GM18870 (cell line): ENCODE measurements at regions not wholly inside any gene's neighbourhood (a gene's known extent, or its start where the extent isn't known, plus 50 kb on each side); places are given as distances from the start of the nearest gene placed in this dataset.

Experiments used
- ATAC-seq: cut with Tn5 transposase; IDR thresholded peaks from one replicate; pipeline ENCODE4 v1.9.1; 2021; ENCODE audit warnings: moderate library complexity; ENCODE audit not compliant: unreplicated experiment

DNA sequence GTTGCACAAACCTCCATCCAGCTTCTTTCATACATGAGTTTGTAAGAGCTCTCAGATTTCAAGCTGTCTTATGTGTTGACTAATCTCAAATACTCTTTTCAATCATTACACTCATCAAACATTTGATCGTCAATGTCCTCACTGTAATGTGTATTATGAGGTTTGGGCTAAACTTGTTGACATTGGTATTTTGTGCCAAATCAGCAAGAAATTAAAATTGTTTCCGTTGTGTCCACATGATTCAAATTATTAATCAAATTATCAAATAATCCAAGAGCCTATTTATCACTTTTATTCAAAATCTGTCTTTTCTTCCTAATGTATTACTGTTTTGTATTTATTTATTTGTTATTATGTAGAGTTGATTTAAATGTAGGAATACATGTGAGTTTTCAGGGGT, 283.4 kb downstream of the GAS1 start:
- no peak for ATAC-seq

DNA sequence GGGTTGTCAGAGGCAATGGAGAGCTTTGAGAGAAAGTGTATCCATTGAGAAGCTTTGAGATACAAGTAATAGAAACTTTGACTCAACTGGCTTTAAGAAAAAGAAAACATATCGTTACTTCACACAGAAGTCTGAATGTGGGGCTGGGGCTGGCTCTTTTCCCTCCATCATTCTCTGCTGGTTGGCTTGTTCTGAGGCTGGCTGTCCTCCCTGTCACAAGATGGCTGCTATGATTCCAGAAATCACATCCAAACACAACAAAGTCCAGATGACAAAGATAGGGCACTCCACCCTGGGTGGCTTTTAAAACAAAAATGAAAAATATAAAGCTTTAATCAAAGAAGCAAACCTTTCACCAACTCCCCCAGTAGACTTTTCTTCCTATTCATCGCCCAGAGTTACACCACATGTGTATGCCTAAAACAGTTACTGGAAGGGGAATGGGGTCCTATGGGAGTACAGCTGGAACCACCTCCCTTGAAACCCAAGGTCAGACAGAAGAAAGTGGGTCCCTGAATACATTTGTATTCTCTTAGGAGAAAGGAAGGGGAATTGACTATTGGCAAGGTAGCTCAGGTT, 284.3 kb downstream of the GAS1 start:
- no peak for ATAC-seq

DNA sequence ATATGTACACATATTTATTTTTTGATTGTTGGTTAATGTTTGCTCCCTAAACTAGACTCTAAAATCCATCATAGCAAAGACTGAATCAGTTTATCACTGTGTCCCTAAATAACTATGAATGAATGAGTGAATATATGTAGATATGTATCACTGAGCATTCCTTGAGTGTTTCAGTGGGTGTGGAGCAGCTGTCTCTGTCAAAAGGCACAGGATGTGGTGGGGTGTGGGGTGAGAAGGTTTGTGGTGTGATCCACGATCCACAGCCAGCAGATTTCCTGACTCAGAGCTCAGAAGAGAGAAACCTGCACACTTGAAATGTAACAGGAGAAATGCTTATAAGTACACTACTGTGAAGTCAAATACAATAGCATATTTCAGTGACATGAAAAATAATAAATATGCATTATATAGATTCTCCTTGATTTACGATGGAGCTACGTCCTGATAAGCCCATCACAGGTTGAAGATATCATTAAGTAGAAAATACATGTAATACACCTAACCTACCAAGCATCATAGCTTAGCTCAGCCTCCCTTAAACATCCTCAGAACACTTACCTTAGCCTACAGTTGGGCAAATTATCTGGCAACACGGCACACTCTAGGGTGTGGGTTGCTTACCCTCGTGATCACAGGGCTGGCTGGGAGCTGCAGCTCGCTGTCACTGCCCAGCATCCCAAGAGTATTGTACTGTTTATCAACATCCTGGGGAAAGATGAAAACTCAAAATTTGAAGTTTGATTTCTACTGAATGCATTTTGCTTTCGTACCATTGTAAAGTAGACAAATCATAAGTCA, 287.0 kb downstream of the GAS1 start:
- no peak for ATAC-seq

- ATAC-seq: no peak
Observed at GRCh38 chr9:86659413-86660046, 287.8 kb downstream of the GAS1 start.

DNA sequence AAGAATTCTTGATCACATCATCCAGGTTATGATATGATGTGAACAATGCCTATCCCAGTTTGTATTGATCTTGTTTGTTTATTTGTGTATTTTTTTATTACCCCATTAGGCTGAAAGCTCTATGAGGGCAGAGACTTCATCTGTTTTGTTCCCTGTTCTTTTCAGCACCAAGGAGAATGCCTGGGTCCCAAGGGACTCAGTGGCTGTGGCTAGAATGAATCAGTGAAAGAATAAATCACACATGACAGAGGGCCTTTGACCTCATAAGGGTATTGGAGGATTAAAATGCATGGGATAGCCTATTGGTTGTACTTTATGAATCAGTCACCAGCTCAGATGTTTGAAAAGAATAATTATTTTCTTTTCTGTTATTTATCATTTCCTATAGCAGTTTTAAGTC, 292.2 kb downstream of the GAS1 start:
- no peak for ATAC-seq

DNA sequence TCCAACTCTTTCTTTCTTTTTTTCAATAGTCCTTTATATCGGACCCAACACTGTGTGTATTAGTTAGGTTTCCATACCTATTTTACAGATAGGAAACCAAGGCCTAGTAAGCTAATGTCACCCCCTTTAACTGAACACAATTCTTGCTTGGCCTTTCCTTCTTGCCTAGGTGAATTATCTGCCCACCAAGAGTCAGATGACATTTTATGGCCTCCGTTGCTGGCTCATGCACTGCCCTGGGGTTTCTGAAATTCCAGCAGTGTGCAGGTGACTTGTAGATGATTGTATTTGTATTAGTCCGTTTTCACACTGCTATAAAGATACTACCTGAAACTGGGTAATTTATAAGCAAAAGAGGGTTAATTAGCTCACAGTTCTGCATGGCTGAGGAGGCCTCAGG, 293.8 kb downstream of the GAS1 start:
- ATAC-seq: no peak

DNA sequence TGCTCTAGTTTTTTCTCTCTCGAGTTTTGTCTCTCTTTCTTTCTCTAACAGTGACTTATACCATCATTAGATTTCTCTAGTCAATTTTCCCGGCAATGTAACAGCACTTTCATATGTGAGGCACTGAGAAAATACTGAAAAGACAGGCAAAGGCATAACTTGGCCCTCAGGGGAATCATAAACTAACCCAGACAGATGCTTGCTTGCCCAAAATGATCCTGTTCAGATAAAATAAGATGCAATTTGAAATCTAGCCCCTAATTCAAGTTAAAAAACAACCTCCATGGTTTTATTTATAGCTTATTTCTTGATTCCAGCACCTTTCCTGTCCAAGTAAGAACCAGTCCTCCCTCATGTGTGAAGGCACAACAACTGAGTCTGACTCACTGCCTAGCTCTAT, 294.6 kb downstream of the GAS1 start:
- ATAC-seq: no peak

DNA sequence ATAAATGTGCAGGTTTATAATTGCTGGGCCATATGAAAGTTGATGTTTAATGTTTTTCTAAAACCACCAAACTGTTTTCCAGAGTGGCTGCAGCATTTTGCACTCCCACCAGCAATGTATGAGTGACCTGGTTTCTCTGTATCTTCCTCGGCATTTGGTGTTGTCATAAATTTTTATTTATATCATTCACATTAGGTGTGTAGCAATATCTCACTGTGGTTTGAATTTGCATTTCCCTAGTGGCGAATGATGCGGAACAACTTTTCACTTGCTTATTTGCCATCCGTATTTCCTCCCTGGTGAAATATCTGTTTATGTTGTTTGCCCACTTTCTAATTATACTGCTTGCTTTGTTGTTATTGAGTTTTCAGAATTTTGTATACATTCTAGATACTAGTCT, 295.7 kb upstream of the TUT7 start:
- ATAC-seq: no peak

DNA sequence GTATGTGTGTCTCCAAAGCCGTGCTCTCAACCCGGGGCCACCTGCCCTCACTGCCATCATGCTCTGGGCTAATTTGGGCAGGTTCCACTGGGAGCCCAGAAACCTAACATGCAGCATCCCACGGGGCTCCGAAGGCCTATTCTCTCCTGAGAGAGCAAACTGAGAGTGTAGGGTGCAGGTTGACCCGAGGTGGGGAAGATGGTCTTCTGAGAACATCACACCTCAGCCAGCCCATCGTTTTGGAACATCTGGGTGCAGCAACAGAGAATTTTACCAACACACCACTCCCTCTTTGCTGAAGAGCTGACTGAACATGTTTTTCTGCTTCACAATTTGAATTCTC, 294.6 kb upstream of the TUT7 start:
- no peak for ATAC-seq

GRCh38 chr9:86648156-86648827, 294.1 kb upstream of the TUT7 start:
- no peak for ATAC-seq

DNA sequence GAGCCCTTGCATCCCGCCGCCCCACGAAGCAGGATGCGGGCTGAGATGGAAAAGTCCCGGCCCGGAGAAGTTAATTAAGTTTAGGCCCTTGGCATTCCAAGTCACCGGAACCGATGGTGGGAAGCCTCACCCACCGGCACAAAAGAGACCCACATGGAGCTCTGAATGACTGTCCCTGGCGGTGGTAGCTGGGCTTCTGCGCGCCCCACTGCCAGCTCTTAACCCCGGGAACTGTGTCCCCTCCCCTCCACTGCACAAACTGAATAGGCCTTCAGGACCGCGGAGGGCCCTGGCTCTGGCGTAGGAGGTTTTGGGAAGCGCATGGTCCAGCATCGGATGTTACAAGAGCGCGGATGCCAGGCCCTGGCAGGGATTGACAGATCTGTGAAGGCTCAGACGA, 291.1 kb upstream of the TUT7 start:
- no peak for ATAC-seq

GRCh38 chr9:86644675-86645034, 290.4 kb upstream of the TUT7 start:
- ATAC-seq: no peak

GRCh38 chr9:86643946-86644674, 289.9 kb upstream of the TUT7 start:
- ATAC-seq: no peak

DNA sequence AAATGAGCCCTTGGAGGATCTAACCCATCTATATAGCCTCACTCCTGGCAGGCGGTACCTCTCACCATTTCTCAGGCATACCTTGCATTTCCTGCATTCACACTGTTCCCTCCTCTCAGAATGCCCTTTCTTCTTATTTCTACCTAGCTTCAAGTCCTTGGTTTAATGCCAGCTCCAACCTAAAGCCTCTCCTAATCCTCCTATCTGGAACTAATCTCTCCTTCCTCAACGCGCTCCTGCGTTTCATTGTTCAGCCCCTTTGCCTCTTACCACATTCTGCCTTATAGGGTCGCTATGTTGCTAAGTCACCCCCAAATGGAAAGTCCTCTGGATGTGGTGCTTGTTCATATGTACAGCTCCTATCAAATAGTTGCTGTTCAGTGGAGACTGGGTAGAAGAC, 288.5 kb upstream of the TUT7 start:
- no peak for ATAC-seq

GRCh38 chr9:86641970-86642369, 287.8 kb upstream of the TUT7 start:
- ATAC-seq: no peak

- ATAC-seq: no peak
Observed at GRCh38 chr9:86639899-86640379, 285.7 kb upstream of the TUT7 start.

- no peak for ATAC-seq
Observed at GRCh38 chr9:86639287-86639686, 285.1 kb upstream of the TUT7 start.

DNA sequence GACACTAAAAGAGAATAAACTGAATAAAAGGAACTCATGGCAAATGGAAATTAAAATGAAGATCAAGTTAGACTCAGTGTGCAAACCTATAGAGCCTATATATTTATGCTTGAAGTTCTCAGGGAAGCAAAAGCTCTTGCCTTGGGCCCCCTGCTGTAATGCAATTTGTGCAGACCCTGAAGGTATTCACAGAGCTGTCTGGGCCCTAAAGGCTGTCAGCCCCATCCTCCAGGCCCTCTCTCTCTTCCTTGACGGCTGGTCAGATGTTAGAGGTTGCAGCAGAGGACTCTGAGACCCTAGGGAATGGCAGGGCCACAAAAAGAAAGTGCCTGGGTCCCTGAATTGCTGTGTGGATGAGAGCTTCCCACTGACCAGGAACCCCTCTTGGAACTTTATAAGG, 283.9 kb upstream of the TUT7 start:
- no peak for ATAC-seq

DNA sequence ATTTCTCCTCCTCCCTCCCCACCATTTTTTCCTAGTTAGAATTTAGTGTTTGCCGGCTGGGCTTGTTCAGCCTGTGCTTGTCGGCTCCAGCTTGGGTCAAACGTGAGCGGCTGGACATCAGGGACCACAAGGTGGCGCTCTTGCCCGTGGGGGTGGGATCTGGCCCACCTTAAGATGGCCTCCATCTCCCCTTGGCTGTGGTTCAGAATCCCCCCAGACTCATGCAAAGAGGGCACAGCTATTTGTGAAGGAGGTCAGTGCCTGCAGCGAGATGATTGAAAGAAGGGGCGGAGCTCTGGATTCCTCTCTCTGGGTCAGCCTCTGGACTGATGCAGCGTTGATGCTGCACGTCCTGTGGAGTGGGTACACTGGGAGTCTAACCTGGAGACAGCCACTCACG, 283.3 kb upstream of the TUT7 start:
- ATAC-seq: no peak

- no peak for ATAC-seq
Observed at GRCh38 chr9:86636519-86636918, 282.3 kb upstream of the TUT7 start.

- no peak for ATAC-seq
Observed at GRCh38 chr9:86636038-86636437, 281.8 kb upstream of the TUT7 start.
